SU-DHL-6 (cell line): ENCODE measurements at regions not wholly inside any gene's neighbourhood (a gene's known extent, or its start where the extent isn't known, plus 50 kb on each side); places are given as distances from the start of the nearest gene placed in this dataset.

ENCODE experiments used
- H2AFZ ChIP-seq: fragments of 200-600 bp; sonication (generic); 2 replicates; pipeline ENCODE4 v1.6.1; 2014; ENCODE audit warnings: low read depth, mild to moderate bottlenecking, moderate library complexity, mixed read lengths, antibody characterized with exemption, low read length; ENCODE audit not compliant: severe bottlenecking
- H3F3A ChIP-seq: fragments of 200-600 bp; shearing (Covaris generic); 2 replicates; pipeline ENCODE4 v1.6.0; 2016; ENCODE audit warnings: antibody characterized with exemption, mild to moderate bottlenecking; ENCODE audit not compliant: insufficient read depth
- H3K27ac ChIP-seq: fragments of 200-600 bp; sonication (generic); 2 replicates; pipeline ENCODE4 v1.5.1; 2016; ENCODE audit warnings: low read depth, mild to moderate bottlenecking, low read length, moderate library complexity, mixed read lengths
- H3K27me3 ChIP-seq: fragments of 200-600 bp; sonication (generic), shearing (Covaris generic); 2 replicates; pipeline ENCODE4 v1.6.0; 2014; ENCODE audit warnings: mild to moderate bottlenecking, low read length
- H3K36me3 ChIP-seq: fragments of 200-600 bp; sonication (generic); 2 replicates; pipeline ENCODE4 v1.6.1; 2014; ENCODE audit warnings: mild to moderate bottlenecking, low read length, mixed read lengths
- H3K4me2 ChIP-seq: fragments of 300-600, 200-600 bp; shearing (Covaris generic), sonication (generic); 2 replicates; pipeline ENCODE4 v1.6.0; 2014; ENCODE audit warnings: low read length, low read depth, mild to moderate bottlenecking; ENCODE audit not compliant: poor library complexity, severe bottlenecking
- H3K4me3 ChIP-seq: fragments of 200-600 bp; sonication (generic); 2 replicates; pipeline ENCODE4 v1.5.1; 2014; ENCODE audit warnings: antibody characterized with exemption, low read length, mild to moderate bottlenecking, mixed read lengths; ENCODE audit not compliant: insufficient read depth, poor library complexity, severe bottlenecking
- H3K79me2 ChIP-seq: fragments of 200-600 bp; sonication (generic); 2 replicates; pipeline ENCODE4 v1.6.1; 2014; ENCODE audit warnings: mild to moderate bottlenecking, low read length, moderate library complexity; ENCODE audit not compliant: insufficient read depth
- H3K9ac ChIP-seq: fragments of 200-600 bp; sonication (generic); 2 replicates; pipeline ENCODE4 v1.7.0; 2014; ENCODE audit warnings: mild to moderate bottlenecking, low read length
- H3K9me2 ChIP-seq: fragments of 200-600 bp; sonication (generic); replicated peaks from 2 replicates; pipeline ENCODE4 v1.6.1; 2014; ENCODE audit warnings: low read length; ENCODE audit not compliant: insufficient read depth
- H3K9me3 ChIP-seq: fragments of 200-600 bp; sonication (generic); 2 replicates; pipeline ENCODE4 v1.6.1; 2014; ENCODE audit warnings: low read length, mixed read lengths; ENCODE audit not compliant: insufficient read depth
- H4K20me1 ChIP-seq: fragments of 200-600 bp; sonication (generic); 2 replicates; pipeline ENCODE4 v1.6.1; 2014; ENCODE audit warnings: low read depth, mild to moderate bottlenecking, antibody characterized with exemption, low read length, moderate library complexity, mixed read lengths
- EZH2phosphoT487 ChIP-seq: fragments of 200-600 bp; sonication (generic), shearing (Covaris generic); conservative IDR thresholded peaks from 2 replicates; pipeline ENCODE4 v1.6.1; 2018; ENCODE audit warnings: mild to moderate bottlenecking, antibody characterized with exemption, low read length, moderate library complexity, mixed read lengths
- TF ChIP-seq, protein P1 (sequence below): fragments of 200-600 bp; sonication (generic); IDR thresholded peaks from one replicate; pipeline ENCODE4 v1.5.1; 2017; ENCODE audit warnings: antibody characterized with exemption, mild to moderate bottlenecking, low read length, moderate library complexity; ENCODE audit not compliant: insufficient read depth, poor library complexity, severe bottlenecking

- TF ChIP-seq, protein P1, sequence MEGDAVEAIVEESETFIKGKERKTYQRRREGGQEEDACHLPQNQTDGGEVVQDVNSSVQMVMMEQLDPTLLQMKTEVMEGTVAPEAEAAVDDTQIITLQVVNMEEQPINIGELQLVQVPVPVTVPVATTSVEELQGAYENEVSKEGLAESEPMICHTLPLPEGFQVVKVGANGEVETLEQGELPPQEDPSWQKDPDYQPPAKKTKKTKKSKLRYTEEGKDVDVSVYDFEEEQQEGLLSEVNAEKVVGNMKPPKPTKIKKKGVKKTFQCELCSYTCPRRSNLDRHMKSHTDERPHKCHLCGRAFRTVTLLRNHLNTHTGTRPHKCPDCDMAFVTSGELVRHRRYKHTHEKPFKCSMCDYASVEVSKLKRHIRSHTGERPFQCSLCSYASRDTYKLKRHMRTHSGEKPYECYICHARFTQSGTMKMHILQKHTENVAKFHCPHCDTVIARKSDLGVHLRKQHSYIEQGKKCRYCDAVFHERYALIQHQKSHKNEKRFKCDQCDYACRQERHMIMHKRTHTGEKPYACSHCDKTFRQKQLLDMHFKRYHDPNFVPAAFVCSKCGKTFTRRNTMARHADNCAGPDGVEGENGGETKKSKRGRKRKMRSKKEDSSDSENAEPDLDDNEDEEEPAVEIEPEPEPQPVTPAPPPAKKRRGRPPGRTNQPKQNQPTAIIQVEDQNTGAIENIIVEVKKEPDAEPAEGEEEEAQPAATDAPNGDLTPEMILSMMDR = no peak
- no peak for TF ChIP-seq EZH2phosphoT487
- Histone ChIP-seq H3K36me3 (no peaks in the 10 kb centered on the region), H3K4me3 (no peak overlapping the region), H3K27me3 (no peaks in the 10 kb centered on the region), H3K9me2 (no peaks in the 10 kb centered on the region), H3K4me2 (no peak overlapping the region), H3K27ac (no peak overlapping the region), H3K9me3 (no peaks in the 10 kb centered on the region), H3K9ac (no peak overlapping the region), H3F3A (no peaks in the 10 kb centered on the region), H2AFZ (no peak overlapping the region), H4K20me1 (no peaks in the 10 kb centered on the region), H3K79me2 (no peaks in the 10 kb centered on the region)
Measured at GRCh38 chr6:23200946-23201345, 631.6 kb downstream of the HDGFL1 start.

DNA sequence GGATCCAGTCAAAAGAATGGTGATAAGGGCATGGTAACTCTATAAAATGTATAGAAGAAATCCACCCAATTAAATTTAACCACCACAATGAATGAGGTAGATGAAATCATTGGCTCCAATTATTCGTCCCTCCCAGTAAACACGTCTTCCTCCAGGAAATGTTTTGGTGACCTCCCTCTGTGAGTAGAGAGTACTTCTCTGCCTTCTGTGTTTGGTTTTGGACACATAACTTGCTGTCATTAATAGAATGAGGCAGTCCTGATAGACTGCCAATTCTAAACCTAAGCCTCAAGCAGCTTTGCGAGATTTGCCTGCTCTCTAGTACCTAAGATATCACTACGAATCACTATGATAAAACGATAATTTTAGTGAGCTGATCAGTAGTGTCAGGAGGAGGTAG lies 632.8 kb downstream of the HDGFL1 start:
- Histone ChIP-seq H3K9me2 (no peaks in the 10 kb centered on the region), H3K36me3 (no peaks in the 10 kb centered on the region), H3K27me3 (no peaks in the 10 kb centered on the region), H3K27ac (no peak overlapping the region), H3K9ac (no peak overlapping the region), H3F3A (no peaks in the 10 kb centered on the region), H3K79me2 (no peaks in the 10 kb centered on the region), H3K4me3 (no peak overlapping the region), H2AFZ (no peak overlapping the region), H4K20me1 (no peaks in the 10 kb centered on the region), H3K9me3 (no peaks in the 10 kb centered on the region), H3K4me2 (no peak overlapping the region)
- TF ChIP-seq, protein P1 = no peak
- TF ChIP-seq EZH2phosphoT487 = no peak

- Histone ChIP-seq H3K27ac (no peak overlapping the region), H3K79me2 (no peaks in the 10 kb centered on the region), H3F3A (no peaks in the 10 kb centered on the region), H4K20me1 (no peaks in the 10 kb centered on the region), H2AFZ (no peak overlapping the region), H3K9me2 (no peaks in the 10 kb centered on the region), H3K9ac (no peak overlapping the region), H3K36me3 (no peaks in the 10 kb centered on the region), H3K27me3 (no peaks in the 10 kb centered on the region), H3K9me3 (no peaks in the 10 kb centered on the region), H3K4me3 (no peak overlapping the region), H3K4me2 (no peak overlapping the region)
- no peak for TF ChIP-seq EZH2phosphoT487
- TF ChIP-seq, protein P1 = no peak
Measured at GRCh38 chr6:23212398-23212797, 643.0 kb downstream of the HDGFL1 start.

DNA sequence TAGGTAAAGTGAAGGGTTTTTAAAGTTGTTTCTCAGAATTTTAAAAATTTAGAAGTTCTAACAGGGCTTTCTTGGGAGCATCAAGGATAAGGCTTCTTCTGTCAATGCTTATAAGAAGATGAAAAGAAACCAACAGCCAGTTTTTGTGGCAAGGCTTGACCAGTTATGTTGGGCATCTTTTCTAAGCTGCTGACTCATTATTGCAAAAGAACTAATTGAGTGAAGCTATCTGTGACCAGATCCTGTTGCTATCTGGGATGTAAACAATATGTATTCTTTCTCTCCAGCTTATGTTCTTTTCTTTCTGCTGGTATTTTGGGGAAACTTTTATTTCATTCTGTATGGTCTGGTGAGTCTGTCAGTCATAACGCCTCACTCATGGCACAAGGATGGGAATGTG lies 643.8 kb downstream of the HDGFL1 start:
- no peak overlapping the region for H3K4me2 ChIP-seq
- H3F3A ChIP-seq = no peaks in the 10 kb centered on the region
- TF ChIP-seq, protein P1 = no peak
- TF ChIP-seq EZH2phosphoT487 = no peak
- H3K9me2 ChIP-seq = no peaks in the 10 kb centered on the region
- no peaks in the 10 kb centered on the region for H4K20me1 ChIP-seq
- H2AFZ ChIP-seq = no peak overlapping the region
- no peak overlapping the region for H3K9ac ChIP-seq
- H3K36me3 ChIP-seq = no peaks in the 10 kb centered on the region
- no peak overlapping the region for H3K27ac ChIP-seq
- no peaks in the 10 kb centered on the region for H3K27me3 ChIP-seq
- no peak overlapping the region for H3K4me3 ChIP-seq
- H3K9me3 ChIP-seq = no peaks in the 10 kb centered on the region
- no peaks in the 10 kb centered on the region for H3K79me2 ChIP-seq
